Sigmoid colon (tissue), 4 donors: ENCODE measurements at regions not wholly inside any gene's neighbourhood (a gene's known extent, or its start where the extent isn't known, plus 50 kb on each side); places are given as distances from the start of the nearest gene placed in this dataset.

ENCODE experiments used
- CTCF ChIP-seq, 4 experiments: fragments of 450-650 bp in 3 of 4; fragments of 200-600 bp in 1 of 4; IDR thresholded peaks; one replicate each; pipeline ENCODE4 v1.5.1; 2016 to 2019; ENCODE audit warnings: antibody characterized with exemption in 4 of 4, mild to moderate bottlenecking in 3 of 4, moderate library complexity in 2 of 4
- POLR2AphosphoS5 ChIP-seq, 4 donors: sonication (generic); formaldehyde crosslinking; IDR thresholded peaks; one replicate each; pipeline ENCODE4 v1.6.1; 2017; ENCODE audit warnings: antibody characterized with exemption in 4 of 4

GRCh38 chr1:55468142-55468795 is 253.1 kb upstream of the USP24 start:
- TF ChIP-seq CTCF (IDR thresholded peaks at IDR 0.05) = no peak
- no peak for TF ChIP-seq POLR2AphosphoS5 (IDR thresholded peaks at IDR 0.05)
